ENCODE measurements at regions not wholly inside any gene's neighbourhood (a gene's known extent, or its start where the extent isn't known, plus 50 kb on each side); places are given as distances from the start of the nearest gene placed in this dataset.

DNA sequence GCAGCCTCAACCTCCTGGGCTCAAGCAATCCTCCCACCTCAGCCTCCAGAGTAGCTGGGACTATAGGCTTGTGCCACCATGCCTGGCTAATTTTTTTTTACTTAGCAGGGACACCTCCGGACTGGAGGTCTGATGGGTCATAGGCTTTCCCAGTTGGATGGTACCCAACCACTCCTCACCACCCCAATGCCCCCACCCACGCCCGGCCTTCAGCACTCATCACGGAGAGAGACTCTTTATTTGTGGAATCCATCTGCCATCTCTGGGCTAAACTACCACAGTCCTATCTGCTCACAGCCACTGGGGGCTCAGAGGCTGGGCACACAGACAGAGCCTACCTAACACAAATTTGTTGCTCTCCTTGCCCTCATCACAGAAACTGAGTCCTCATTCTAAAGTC, 58.3 kb upstream of the STXBP1 start:
- no peak for DNase-seq

DNA sequence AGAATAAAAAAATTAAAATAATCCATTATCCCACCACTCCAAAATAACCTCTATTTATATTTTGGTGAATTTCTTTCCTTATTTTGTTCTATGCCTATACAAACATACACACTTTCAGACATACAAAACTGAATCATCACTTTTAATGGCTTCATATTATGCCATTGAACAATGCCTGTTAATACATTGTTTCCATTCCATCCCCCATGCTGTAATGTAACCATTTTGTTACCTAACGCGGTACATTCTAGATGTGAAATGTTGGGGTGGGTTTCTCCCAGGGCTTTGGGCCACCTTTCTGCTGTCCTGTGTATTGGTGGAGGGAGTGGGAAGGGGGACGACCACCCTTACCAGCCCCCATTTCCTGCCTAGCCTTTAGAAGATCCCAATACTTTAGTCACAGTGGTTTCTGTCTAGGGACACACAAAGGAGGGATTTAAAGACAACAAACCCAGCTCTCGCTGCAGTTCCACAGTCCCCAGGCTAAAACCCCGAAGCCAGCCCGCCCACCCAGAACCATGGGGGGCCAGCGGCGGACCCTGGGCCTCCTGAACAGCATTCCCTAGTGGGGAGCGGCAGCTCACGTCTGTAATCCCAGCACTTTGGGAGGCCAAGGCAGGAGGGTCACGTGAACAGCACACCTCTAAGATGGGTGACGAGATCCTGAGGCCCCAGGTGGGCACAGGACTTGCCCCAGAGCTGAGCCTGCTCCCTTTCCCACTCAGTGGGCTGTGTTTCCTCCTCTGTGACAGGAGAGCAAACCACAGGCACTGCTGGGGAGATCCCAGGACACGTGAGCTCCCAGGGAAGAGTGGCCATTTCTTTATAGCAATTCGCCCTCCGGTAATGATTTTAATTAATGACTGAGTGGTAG, 56.9 kb upstream of the STXBP1 start:
- no peak for DNase-seq

DNA sequence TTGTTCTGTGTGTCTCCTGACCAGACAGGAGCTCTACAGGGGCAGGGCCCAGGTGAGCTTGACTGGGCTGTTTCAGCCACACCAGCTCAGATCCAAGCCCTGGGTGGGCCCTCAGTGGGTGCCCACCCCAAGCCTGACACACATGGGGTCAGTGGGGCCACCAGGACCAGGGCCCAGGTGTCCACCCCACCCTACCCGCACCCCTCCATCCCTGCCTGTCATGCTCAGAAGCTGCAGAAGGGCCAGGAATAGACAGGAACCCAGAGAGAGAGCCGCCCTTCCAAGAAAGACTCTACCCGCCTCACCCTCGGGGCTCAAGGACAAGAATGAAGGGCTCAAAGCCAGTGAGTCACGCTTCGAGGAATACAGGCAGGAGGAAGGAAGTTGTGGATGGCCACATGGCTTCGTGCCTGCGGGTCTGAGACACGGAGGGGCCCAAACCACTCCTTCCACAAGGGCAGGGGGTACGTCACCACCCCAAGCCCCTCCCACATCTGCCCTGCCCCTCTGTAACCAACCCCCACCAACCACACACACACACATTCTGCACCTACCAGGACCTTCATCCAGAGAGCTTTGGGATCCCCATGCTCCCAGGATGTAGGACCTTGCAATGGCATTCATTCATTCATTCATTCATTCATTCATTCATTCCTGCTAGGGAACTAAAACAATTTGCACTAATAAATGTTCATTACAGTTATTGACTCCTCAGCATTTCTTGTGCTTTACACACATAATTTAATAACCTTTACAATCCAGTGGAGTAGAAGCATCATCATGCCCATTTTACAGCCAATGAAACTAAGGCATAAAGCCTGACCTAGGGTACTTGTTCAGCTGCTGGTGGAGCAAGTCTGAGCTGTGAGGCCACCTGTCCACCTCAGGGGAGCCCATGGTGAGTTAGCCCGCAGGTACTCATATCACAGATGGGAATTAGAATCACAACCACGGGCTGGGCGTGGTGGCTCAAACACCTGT, 55.9 kb upstream of the STXBP1 start:
- peak; percentile 99 for DNase-seq

DNA sequence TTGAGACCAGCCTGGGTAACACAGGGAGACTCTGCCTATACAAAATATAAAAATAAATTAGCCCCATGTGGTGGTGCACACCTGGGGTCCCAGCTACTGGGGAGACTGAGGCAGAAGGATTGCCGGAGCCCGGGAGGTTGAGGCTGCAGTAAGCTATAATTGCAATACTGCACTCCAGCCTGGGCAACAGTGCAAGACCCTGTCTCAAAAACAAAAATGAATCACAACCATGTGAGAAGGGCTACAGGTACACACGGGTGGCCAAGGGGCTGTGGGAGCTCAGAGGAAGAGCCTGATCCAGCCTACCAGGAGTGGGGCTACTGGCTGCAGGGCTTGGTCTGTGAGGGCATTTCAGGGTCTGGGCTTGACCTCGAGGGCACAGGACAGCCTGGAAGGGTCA, 55.2 kb upstream of the STXBP1 start:
- no peak for DNase-seq

DNA sequence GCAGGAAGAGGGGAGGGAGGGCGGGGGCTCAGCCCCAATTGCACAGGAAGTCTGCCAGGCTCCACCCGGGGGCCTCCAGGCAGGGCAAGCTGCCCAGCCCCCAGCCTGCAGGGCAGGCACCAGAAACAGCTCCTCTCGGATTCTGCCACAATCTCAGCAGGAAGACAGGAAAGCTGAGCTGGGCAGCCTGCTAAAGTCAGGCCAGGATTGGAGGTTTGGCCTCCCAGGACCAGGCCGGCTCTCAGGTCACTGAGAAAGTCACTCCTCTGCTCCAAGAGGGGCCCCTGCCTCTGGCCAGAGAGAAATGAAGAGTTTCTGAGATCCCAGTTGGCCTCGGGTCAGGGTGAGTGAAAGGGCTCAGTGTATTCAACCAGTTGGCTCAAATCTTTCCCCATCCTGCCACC, 54.6 kb upstream of the STXBP1 start:
- peak; percentile 84 for DNase-seq

DNA sequence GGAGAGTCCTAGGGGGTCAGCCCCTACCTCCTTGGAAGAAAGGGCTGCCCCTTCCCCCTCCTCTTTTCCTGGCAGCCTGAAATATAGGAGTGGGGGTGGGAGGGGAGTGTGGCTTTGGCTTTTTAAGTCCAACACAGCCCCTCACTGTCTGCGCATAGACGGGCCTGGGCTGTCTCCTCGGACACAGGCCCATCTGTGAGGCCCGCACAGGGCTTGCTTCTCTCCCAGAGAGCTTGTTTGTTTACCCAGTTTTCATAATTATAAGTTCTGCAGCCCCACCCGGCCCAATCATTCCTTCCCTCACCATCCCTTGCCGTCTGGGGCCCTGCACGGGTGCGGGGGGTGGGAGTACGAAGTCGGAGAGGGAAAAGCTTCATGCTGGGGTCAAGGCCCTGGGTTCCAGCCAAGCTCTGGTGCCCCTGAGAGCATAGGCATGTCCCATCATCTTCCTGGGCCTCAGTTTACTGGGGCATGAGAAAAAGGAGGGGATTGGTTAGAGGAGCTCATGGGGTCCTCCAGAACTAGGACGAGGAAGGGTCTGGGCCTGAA, 54.0 kb upstream of the STXBP1 start:
- DNase-seq = no peak

DNA sequence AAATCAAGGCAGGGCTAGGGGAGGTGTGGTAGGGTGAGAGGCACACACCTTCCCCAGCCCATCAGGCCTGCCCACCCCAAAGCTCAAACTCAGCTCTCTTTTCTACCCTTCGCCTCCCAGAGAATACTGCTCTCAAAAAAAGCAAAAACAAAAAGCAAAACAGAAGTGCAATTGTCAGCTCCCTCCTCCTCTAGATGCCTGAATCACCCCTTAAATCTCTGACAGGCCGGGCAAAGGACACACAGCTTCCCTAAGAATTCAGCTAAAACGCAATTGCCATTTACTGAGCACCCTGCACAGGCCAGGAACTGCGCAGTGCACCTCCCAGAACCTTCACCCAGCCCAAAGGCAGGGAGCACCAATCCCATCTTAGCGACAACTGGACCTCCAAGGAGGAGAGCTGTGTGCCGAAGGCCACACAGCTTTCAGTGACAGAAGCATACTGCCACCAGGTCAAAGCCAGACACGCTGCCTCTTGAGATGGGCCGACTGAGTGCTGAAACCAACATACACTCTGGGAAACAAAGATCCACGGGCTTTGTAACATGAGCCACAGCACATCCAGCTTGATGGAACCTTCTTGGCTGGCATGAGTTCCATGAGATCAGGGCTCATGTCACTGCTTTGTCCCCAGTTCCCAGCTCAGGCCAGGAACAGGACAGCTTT, 53.4 kb upstream of the STXBP1 start:
- DNase-seq = no peak

DNA sequence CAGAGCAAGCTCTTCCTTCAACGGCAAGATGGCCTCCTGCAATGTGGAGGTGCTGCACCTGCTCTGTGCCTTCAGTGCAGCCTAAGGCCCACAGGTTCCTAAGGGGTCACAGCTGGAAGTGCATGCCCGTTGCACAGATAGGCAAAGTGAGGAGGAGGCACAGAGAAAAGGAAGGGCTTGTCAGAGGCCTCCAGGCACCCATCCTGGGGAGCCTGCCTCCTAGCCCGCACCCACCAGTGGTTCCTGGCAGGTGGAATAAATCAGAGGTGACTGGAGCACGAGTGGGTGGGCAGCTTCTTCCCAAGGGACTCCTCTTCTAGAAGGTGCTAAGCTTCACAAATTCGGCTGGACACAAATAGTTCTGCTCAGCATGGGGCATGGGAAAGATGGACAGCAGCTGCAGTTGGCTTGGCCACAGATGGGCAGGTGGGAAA, 52.8 kb upstream of the STXBP1 start:
- no peak for DNase-seq

DNA sequence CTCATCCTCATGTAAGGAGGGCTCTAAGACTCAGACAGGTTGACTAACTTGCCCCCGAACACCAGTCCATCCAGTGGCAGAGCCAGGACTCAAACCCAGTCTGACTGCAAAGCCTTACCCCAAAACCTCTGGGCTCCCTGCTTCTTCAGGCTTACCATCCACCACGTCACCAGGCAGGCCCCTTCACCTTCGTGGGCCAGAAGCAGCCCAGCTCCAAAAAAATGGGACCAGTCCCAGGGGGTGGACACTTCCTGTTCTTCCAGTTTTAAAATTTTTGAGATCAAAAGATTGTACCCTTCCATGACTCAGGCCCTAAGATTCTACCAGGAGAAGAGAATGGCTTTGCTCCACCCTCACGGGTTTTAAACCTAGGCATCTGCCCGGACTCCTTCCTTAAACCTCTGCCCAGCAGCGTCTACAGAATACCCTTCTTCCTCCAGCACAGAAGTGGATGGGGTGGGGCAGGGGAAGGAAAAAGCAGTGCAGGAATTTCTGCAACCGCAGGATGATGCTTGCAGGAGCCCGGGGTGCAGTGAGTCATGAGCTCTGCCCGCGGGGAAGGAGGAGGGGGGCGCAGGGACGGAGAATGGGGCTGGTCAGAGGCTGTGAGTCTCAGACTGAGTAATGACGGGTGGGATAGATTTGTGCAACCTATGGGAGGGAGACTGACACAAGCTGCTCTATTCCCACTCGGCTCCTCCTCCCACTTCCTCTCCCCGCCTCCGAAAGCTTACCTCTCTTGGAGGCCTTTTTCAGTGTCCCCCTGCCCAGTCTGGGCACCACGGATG, 50.4 kb upstream of the STXBP1 start:
- peak; percentile 99 for DNase-seq

All from fibroblast of skin of back (primary cell).